ENCODE measurements at regions not wholly inside any gene's neighbourhood (a gene's known extent, or its start where the extent isn't known, plus 50 kb on each side); places are given as distances from the start of the nearest gene placed in this dataset.

- Histone ChIP-seq H3K27me3 (ENCODE audit: control insufficient read depth, insufficient read depth, low read length) (no peaks in the 10 kb centered on the region), H3K27ac (ENCODE audit: low read length) (no peak overlapping the region), H3K9me3 (ENCODE audit: control insufficient read depth, insufficient read depth, low read depth, low read length) (no peaks in the 10 kb centered on the region), H3K4me1 (ENCODE audit: control insufficient read depth, insufficient read depth, low read length) (no peaks in the 10 kb centered on the region), H3K4me3 (ENCODE audit: low read depth in 2 of 2, low read length in 2 of 2) (no peak overlapping the region), H3K36me3 (ENCODE audit: control insufficient read depth, insufficient read depth, low read length) (no peaks in the 10 kb centered on the region)
- POLR2A ChIA-PET, result no interaction called here
- intact Hi-C loops (cut with micrococcal nuclease; ENCODE audit: unreplicated experiment) (no loop called here), in situ Hi-C loops (cut with HindIII; ENCODE audit: low pct_unique_long_range_greater_than_20kb, low sequenced_read_pairs) (no loop called here)
- CTCF ChIA-PET, result no interaction called here
- DNase-seq (ENCODE audit: low read depth, low spot score) (no peak), ATAC-seq (no peak)
- TF ChIP-seq SIN3A (IDR thresholded peaks at IDR 0.05; ENCODE audit: borderline replicate concordance, insufficient read depth, low read depth, low read length) (no peak), TCF7L2 (IDR thresholded peaks at IDR 0.05; ENCODE audit: low read depth, low read length) (no peak), REST (IDR thresholded peaks at IDR 0.05; ENCODE audit: insufficient read depth in 1 of 2, low read depth in 2 of 2, low read length in 1 of 2) (no peak)
- no TSS peak for BruUV-seq (replicated peaks)
Measured at GRCh38 chr4:41430792-41431191, 107.2 kb upstream of the LIMCH1 start.

GRCh38 chr4:41431276-41431675 lies 106.7 kb upstream of the LIMCH1 start:
- POLR2A ChIA-PET, result no interaction called here
- intact Hi-C loops (cut with micrococcal nuclease; ENCODE audit: unreplicated experiment), result no loop called here

More at GRCh38 chr4:41431276-41431675, 106.7 kb upstream of the LIMCH1 start:
- H3K4me3 ChIP-seq (ENCODE audit: low read depth in 2 of 2, low read length in 2 of 2), result no peak overlapping the region
- H3K36me3 ChIP-seq (ENCODE audit: control insufficient read depth, insufficient read depth, low read length), result no peaks in the 10 kb centered on the region
- H3K4me1 ChIP-seq (ENCODE audit: control insufficient read depth, insufficient read depth, low read length), result no peaks in the 10 kb centered on the region
- no peak for DNase-seq (ENCODE audit: low read depth, low spot score)
- no peaks in the 10 kb centered on the region for H3K9me3 ChIP-seq (ENCODE audit: control insufficient read depth, insufficient read depth, low read depth, low read length)
- H3K27me3 ChIP-seq (ENCODE audit: control insufficient read depth, insufficient read depth, low read length), result no peaks in the 10 kb centered on the region
- BruUV-seq (replicated peaks), result no TSS peak
- no peak overlapping the region for H3K27ac ChIP-seq (ENCODE audit: low read length)
- in situ Hi-C loops (cut with HindIII; ENCODE audit: low pct_unique_long_range_greater_than_20kb, low sequenced_read_pairs), result no loop called here
- ATAC-seq, result no peak
- TF ChIP-seq REST (IDR thresholded peaks at IDR 0.05; ENCODE audit: insufficient read depth in 1 of 2, low read depth in 2 of 2, low read length in 1 of 2) (no peak), TCF7L2 (IDR thresholded peaks at IDR 0.05; ENCODE audit: low read depth, low read length) (no peak)
- CTCF ChIA-PET, result no interaction called here

All from Panc1 (cell line).